SK-N-SH treated with all-trans-retinoic acid at 6 μM for 48 hours (cell line): ENCODE measurements at regions not wholly inside any gene's neighbourhood (a gene's known extent, or its start where the extent isn't known, plus 50 kb on each side); places are given as distances from the start of the nearest gene placed in this dataset.

Experiments used
- ATAC-seq: fragments of 200-7000 bp; cut with Tn5 transposase; 3 replicates; pipeline ENCODE4 v1.9.1; 2020; ENCODE audit warnings: mild to moderate bottlenecking, moderate library complexity
- ARNTL ChIP-seq: fragments of 450-650 bp; formaldehyde crosslinking; IDR thresholded peaks from 2 replicates; pipeline ENCODE4 v1.5.0; 2020; ENCODE audit warnings: low read depth, mild to moderate bottlenecking, moderate library complexity, borderline replicate concordance
- CREB5 ChIP-seq: fragments of 250-450 bp; sonication (Bioruptor Pico); IDR thresholded peaks from 2 replicates; pipeline ENCODE4 v1.5.1; 2020; ENCODE audit warnings: low read depth, mild to moderate bottlenecking, moderate library complexity
- CSDC2 ChIP-seq: fragments of 250-450 bp; sonication (Bioruptor Pico); IDR thresholded peaks from 2 replicates; pipeline ENCODE4 v1.5.0; 2020; ENCODE audit warnings: mild to moderate bottlenecking, moderate library complexity
- CSRNP3 ChIP-seq: fragments of 250-450 bp; sonication (Bioruptor Pico); IDR thresholded peaks from 2 replicates; pipeline ENCODE4 v1.5.1; 2021; ENCODE audit warnings: mild to moderate bottlenecking, moderate library complexity
- ESRRG ChIP-seq: fragments of 250-450 bp; sonication (Bioruptor Pico); IDR thresholded peaks from 2 replicates; pipeline ENCODE4 v1.6.1; 2021; ENCODE audit warnings: mild to moderate bottlenecking
- GLIS3 ChIP-seq: fragments of 250-450 bp; sonication (Bioruptor Pico); IDR thresholded peaks from 2 replicates; pipeline ENCODE4 v1.5.0; 2020; ENCODE audit warnings: mild to moderate bottlenecking, moderate library complexity
- OSR1 ChIP-seq: fragments of 250-450 bp; sonication (Bioruptor Pico); IDR thresholded peaks from 2 replicates; pipeline ENCODE4 v1.8.0; 2022; ENCODE audit warnings: moderate library complexity, mild to moderate bottlenecking, inconsistent platforms
- PATZ1 ChIP-seq: fragments of 250-450 bp; sonication (Bioruptor Pico); IDR thresholded peaks from 2 replicates; pipeline ENCODE4 v1.8.0; 2020; ENCODE audit warnings: mild to moderate bottlenecking, moderate library complexity, borderline replicate concordance
- POU6F1 ChIP-seq: fragments of 250-450 bp; sonication (Bioruptor Pico); IDR thresholded peaks from 2 replicates; pipeline ENCODE4 v1.8.0; 2021; ENCODE audit warnings: low read depth, mild to moderate bottlenecking, moderate library complexity, borderline replicate concordance
- PPARA ChIP-seq: fragments of 250-450 bp; sonication (Bioruptor Pico); IDR thresholded peaks from 2 replicates; pipeline ENCODE4 v1.5.0; 2020; ENCODE audit warnings: mild to moderate bottlenecking, borderline replicate concordance
- RARB ChIP-seq: fragments of 250-450 bp; sonication (Bioruptor Pico); IDR thresholded peaks from 2 replicates; pipeline ENCODE4 v1.8.0; 2021; ENCODE audit warnings: mild to moderate bottlenecking, moderate library complexity
- SNAI2 ChIP-seq: fragments of 250-450 bp; sonication (Bioruptor Pico); IDR thresholded peaks from 2 replicates; pipeline ENCODE4 v1.5.0; 2020; ENCODE audit warnings: mild to moderate bottlenecking, moderate library complexity
- TCF4 ChIP-seq: fragments of 250-450 bp; sonication (Bioruptor Pico); IDR thresholded peaks from 2 replicates; pipeline ENCODE4 v1.8.0; 2021; ENCODE audit warnings: mild to moderate bottlenecking, moderate library complexity, borderline replicate concordance
- TOX ChIP-seq: fragments of 250-450 bp; sonication (Bioruptor Pico); IDR thresholded peaks from 2 replicates; pipeline ENCODE4 v1.8.0; 2021; ENCODE audit warnings: mild to moderate bottlenecking, moderate library complexity, borderline replicate concordance
- TSHZ2 ChIP-seq: fragments of 250-450 bp; sonication (Bioruptor Pico); IDR thresholded peaks from 2 replicates; pipeline ENCODE4 v1.5.0; 2020; ENCODE audit warnings: mild to moderate bottlenecking, moderate library complexity
- ZC3H10 ChIP-seq: fragments of 250-450 bp; sonication (Bioruptor Pico); IDR thresholded peaks from 2 replicates; pipeline ENCODE4 v1.5.1; 2021; ENCODE audit warnings: mild to moderate bottlenecking, moderate library complexity
- ZFP3 ChIP-seq: fragments of 250-450 bp; sonication (Bioruptor Pico); IDR thresholded peaks from 2 replicates; pipeline ENCODE4 v1.5.0; 2020; ENCODE audit warnings: mild to moderate bottlenecking, moderate library complexity
- ZFP30 ChIP-seq: fragments of 450-650 bp; formaldehyde crosslinking; IDR thresholded peaks from 2 replicates; pipeline ENCODE4 v1.5.0; 2022; ENCODE audit warnings: mild to moderate bottlenecking, moderate library complexity
- ZNF565 ChIP-seq: fragments of 450-650 bp; formaldehyde crosslinking; conservative IDR thresholded peaks from 2 replicates; pipeline ENCODE4 v1.5.0; 2020; ENCODE audit warnings: low read depth, mild to moderate bottlenecking, moderate library complexity
- ZNF70 ChIP-seq: fragments of 450-650 bp; formaldehyde crosslinking; IDR thresholded peaks from 2 replicates; pipeline ENCODE4 v1.5.0; 2020; ENCODE audit warnings: mild to moderate bottlenecking, moderate library complexity
- ZNF8 ChIP-seq: fragments of 450-650 bp; formaldehyde crosslinking; IDR thresholded peaks from 2 replicates; pipeline ENCODE4 v1.5.0; 2020; ENCODE audit warnings: mild to moderate bottlenecking, moderate library complexity

GRCh38 chr11:45035413-45035812 lies 84.7 kb upstream of the TP53I11 start:
- no peak for ATAC-seq
- TF ChIP-seq ZC3H10 (CRISPR knock-in tag) (no peak), ZFP3 (CRISPR knock-in tag) (no peak), ZFP30 (CRISPR knock-in tag) (no peak), POU6F1 (CRISPR knock-in tag) (no peak), CSDC2 (CRISPR knock-in tag) (no peak), GLIS3 (no peak), TOX (no peak), ZNF70 (CRISPR knock-in tag) (no peak), ESRRG (CRISPR knock-in tag) (no peak), PATZ1 (CRISPR knock-in tag) (no peak), CREB5 (CRISPR knock-in tag) (no peak)

GRCh38 chr11:45036010-45036409 lies 85.3 kb upstream of the TP53I11 start:
- no peak for ATAC-seq
- TF ChIP-seq POU6F1 (CRISPR knock-in tag) (no peak), ZNF70 (CRISPR knock-in tag) (no peak), SNAI2 (CRISPR knock-in tag) (no peak), ZNF565 (CRISPR knock-in tag) (no peak), OSR1 (CRISPR knock-in tag) (no peak), RARB (CRISPR knock-in tag) (no peak), CSDC2 (CRISPR knock-in tag) (no peak), ARNTL (CRISPR knock-in tag) (no peak), ZC3H10 (CRISPR knock-in tag) (no peak), PPARA (CRISPR knock-in tag) (no peak), ESRRG (CRISPR knock-in tag) (no peak), ZNF8 (CRISPR knock-in tag) (no peak), ZFP3 (CRISPR knock-in tag) (no peak), CSRNP3 (CRISPR knock-in tag) (no peak), PATZ1 (CRISPR knock-in tag) (no peak)

- no peak for ATAC-seq
- TF ChIP-seq POU6F1 (CRISPR knock-in tag), result no peak
- no peak for TF ChIP-seq TSHZ2 (CRISPR knock-in tag)
- no peak for TF ChIP-seq ZNF70 (CRISPR knock-in tag)
- no peak for TF ChIP-seq SNAI2 (CRISPR knock-in tag)
- no peak for TF ChIP-seq RARB (CRISPR knock-in tag)
- no peak for TF ChIP-seq TCF4 (CRISPR knock-in tag)
- TF ChIP-seq CREB5 (CRISPR knock-in tag), result no peak
Observed at GRCh38 chr11:45036733-45037132, 86.0 kb upstream of the TP53I11 start.
